Central memory CD8-positive, alpha-beta T cell (primary cell): ENCODE measurements at regions not wholly inside any gene's neighbourhood (a gene's known extent, or its start where the extent isn't known, plus 50 kb on each side); places are given as distances from the start of the nearest gene placed in this dataset.

Experiments
- ATAC-seq: fragments of 150-1000 bp; cut with Tn5 transposase; replicated peaks from 2 replicates; pipeline ENCODE4 v1.10.0; 2022; ENCODE audit warnings: mild to moderate bottlenecking, moderate FRiP score, moderate number of reproducible peaks; ENCODE audit not compliant: poor library complexity, severe bottlenecking; ENCODE audit errors: extremely low read depth
- DNase-seq, 2 donors: peaks; one replicate each; pipeline ENCODE4 v3.0.0; 2021; ENCODE audit warnings: low spot score in 2 of 2
- H3K27ac Mint-ChIP-seq: one replicate; pipeline ENCODE4 v1.8.0; 2022; ENCODE audit warnings: low read depth, mild to moderate bottlenecking, moderate library complexity, mixed read lengths
- H3K27me3 Mint-ChIP-seq: one replicate; pipeline ENCODE4 v1.8.0; 2022; ENCODE audit warnings: mixed read lengths
- H3K36me3 Mint-ChIP-seq: one replicate; pipeline ENCODE4 v1.8.0; 2022; ENCODE audit warnings: mild to moderate bottlenecking, moderate library complexity, mixed read lengths; ENCODE audit not compliant: insufficient read depth
- H3K4me1 Mint-ChIP-seq: one replicate; pipeline ENCODE4 v1.8.0; 2022; ENCODE audit warnings: mixed read lengths
- H3K4me3 Mint-ChIP-seq: one replicate; pipeline ENCODE4 v1.8.0; 2022; ENCODE audit warnings: mild to moderate bottlenecking, moderate library complexity, mixed read lengths
- H3K9me3 Mint-ChIP-seq: one replicate; pipeline ENCODE4 v1.8.0; 2022; ENCODE audit warnings: mixed read lengths

DNA sequence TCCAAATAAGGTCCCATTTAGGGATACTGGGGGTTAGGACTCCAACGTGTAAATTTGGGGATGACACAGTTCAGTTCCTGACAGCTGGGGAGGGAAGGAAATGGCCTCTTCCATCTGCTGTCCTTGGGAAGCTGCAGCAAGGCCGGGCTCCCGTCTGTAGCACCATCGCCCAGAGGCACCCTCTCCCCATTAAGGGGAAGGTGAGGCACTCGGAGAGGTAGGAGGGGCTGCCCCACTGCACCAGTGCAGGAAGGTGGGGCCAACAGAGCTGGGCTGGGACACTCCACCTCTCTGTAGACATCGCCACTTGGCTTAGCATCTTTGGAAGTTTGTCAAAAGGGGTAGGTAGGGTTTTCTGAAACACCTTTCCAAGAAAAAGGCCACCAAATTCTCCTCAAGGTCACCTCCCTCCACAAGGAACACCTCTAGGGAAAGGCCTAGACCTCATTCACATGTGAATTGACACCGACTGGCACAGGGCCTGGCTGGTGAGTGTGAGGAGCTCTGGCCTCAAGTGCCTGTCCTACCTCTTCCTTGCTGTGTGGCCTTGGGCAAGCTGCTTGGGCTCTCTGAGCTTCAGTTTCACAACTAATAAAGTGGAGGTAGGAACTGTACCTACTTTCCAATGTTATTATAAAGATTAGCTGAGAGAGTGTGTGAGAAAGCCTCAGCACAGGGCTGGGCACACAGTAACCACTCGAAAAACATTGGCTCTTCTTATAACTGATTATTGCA, 75.0 kb upstream of the NEURL1B start:
- no peak for ATAC-seq
- no peaks in the 10 kb centered on the region for H3K4me1 Mint-ChIP-seq
- H3K27ac Mint-ChIP-seq, result no peak overlapping the region
- no peaks in the 10 kb centered on the region for H3K9me3 Mint-ChIP-seq
- no peak overlapping the region for H3K4me3 Mint-ChIP-seq
- DNase-seq, result no peak
- peaks cover 3% of the 10 kb centered on the region for H3K36me3 Mint-ChIP-seq
- peaks cover 48% of the 10 kb centered on the region for H3K27me3 Mint-ChIP-seq

DNA sequence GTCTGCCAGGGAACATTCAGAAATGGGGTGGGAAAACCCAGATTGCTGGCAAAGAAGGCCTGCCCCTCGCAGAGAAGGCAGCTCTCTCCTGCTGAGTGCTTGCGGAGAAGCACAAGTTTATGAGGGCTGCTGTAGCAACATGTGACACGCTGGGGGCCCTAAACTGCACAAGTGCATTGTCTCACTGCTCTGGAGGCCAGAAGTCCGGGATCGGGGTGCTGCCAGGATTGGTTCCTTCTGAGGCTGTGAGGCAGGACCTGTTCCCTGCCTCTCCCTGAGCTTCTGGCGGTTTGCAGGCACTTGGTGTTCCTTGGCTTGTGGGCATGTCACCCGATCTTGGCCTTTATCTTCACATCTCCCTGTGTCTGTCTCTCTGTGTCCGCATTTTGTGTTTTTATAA, 75.6 kb upstream of the NEURL1B start:
- peaks cover 53% of the 10 kb centered on the region for H3K27me3 Mint-ChIP-seq
- no peak for ATAC-seq
- H3K4me1 Mint-ChIP-seq, result no peaks in the 10 kb centered on the region
- no peak overlapping the region for H3K27ac Mint-ChIP-seq
- no peak overlapping the region for H3K4me3 Mint-ChIP-seq
- H3K9me3 Mint-ChIP-seq, result no peaks in the 10 kb centered on the region
- peaks cover 3% of the 10 kb centered on the region for H3K36me3 Mint-ChIP-seq
- no peak for DNase-seq

DNA sequence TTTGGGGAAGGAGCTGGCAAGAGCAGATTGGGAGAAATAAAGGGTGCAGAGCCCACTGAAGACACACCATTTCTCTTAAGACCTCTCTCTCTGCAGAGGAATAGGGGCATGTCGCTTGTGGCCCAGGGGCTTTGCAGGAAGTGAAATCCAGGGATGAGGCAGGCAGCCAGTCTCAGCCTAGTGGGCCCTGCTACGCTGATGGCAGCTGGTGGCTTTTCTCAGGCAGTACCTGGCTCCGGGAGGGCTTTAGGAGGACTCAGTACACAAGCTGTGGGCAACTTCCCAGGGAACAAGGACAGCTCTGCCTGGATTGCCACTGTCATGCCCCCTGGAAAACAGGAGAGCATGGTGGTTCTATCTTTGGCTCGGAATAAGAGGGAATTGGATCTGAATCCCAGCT, 76.2 kb upstream of the NEURL1B start:
- Mint-ChIP-seq H3K27ac (no peak overlapping the region), H3K9me3 (no peaks in the 10 kb centered on the region), H3K36me3 (peaks cover 3% of the 10 kb centered on the region), H3K27me3 (peaks cover 59% of the 10 kb centered on the region), H3K4me1 (no peaks in the 10 kb centered on the region), H3K4me3 (no peak overlapping the region)
- ATAC-seq (no peak), DNase-seq (no peak)

DNA sequence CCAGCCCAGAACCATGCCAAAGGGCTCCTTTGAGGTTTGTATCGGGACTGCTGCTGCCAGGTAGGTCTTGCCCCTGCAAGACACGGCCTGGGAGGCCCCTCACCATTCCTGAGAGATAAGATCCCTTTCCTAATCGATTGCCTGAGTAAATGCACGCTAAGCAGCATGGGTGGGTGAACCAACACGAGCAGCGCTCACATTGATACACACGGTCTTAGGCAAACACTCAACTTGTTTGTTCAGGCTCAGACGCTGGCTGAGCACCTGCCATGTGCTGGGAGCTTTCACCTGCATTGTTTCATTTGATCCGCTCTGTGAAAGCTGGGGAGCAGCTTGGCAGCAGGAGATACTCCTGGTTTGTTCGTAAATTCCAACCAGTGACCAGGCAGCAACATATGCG, 76.9 kb upstream of the NEURL1B start:
- no peaks in the 10 kb centered on the region for H3K9me3 Mint-ChIP-seq
- DNase-seq (no peak), ATAC-seq (no peak)
- H3K27ac Mint-ChIP-seq, result no peak overlapping the region
- no peak overlapping the region for H3K4me3 Mint-ChIP-seq
- H3K27me3 Mint-ChIP-seq, result peaks cover 62% of the 10 kb centered on the region
- H3K36me3 Mint-ChIP-seq, result peaks cover 3% of the 10 kb centered on the region
- H3K4me1 Mint-ChIP-seq, result no peaks in the 10 kb centered on the region

DNA sequence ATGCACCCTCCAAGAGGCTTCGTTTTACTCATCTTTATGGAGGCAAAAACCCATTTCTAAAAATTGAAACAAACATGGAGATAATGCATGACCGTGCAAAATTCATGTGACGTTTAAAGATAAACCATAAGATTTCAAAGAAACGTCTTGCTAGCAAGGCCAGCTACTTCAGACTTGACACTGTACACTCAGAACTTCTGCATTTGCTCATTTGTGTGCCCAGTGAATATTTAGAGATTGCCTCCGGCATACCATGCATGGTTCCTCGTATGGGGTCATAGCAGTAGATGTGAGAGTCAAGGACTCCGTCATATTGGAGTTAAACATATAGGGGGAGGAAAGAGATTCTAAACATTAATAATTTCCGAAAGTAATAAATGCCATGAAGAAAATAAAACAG, 78.6 kb upstream of the NEURL1B start:
- Mint-ChIP-seq H3K27ac (no peak overlapping the region), H3K4me1 (no peaks in the 10 kb centered on the region), H3K4me3 (no peak overlapping the region), H3K27me3 (peaks cover 66% of the 10 kb centered on the region), H3K9me3 (no peaks in the 10 kb centered on the region), H3K36me3 (peaks cover 3% of the 10 kb centered on the region)
- no peak for DNase-seq
- no peak for ATAC-seq

DNA sequence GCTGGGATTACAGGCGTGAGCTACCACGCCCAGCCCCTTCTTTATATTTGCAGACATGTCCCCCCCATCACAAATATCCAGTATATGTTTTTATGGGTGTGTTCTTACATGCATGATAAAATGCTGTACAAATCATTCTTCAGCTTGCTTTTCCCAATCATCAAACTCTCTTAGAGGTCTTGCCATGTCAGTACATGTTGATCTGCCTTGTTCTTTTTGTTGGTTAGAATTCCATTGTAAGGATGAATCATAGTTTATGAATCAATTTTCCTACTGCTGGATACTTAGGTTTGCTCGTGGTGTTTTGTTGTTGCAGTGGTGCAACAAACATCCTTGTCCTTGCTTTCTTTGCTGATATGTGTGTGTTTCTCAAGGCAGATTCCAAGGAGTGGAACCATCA, 79.9 kb upstream of the NEURL1B start:
- DNase-seq (no peak), ATAC-seq (no peak)
- Mint-ChIP-seq H3K4me3 (no peak overlapping the region), H3K9me3 (no peaks in the 10 kb centered on the region), H3K27ac (no peak overlapping the region), H3K36me3 (peaks cover 2% of the 10 kb centered on the region), H3K27me3 (peaks cover 72% of the 10 kb centered on the region), H3K4me1 (no peaks in the 10 kb centered on the region)

DNA sequence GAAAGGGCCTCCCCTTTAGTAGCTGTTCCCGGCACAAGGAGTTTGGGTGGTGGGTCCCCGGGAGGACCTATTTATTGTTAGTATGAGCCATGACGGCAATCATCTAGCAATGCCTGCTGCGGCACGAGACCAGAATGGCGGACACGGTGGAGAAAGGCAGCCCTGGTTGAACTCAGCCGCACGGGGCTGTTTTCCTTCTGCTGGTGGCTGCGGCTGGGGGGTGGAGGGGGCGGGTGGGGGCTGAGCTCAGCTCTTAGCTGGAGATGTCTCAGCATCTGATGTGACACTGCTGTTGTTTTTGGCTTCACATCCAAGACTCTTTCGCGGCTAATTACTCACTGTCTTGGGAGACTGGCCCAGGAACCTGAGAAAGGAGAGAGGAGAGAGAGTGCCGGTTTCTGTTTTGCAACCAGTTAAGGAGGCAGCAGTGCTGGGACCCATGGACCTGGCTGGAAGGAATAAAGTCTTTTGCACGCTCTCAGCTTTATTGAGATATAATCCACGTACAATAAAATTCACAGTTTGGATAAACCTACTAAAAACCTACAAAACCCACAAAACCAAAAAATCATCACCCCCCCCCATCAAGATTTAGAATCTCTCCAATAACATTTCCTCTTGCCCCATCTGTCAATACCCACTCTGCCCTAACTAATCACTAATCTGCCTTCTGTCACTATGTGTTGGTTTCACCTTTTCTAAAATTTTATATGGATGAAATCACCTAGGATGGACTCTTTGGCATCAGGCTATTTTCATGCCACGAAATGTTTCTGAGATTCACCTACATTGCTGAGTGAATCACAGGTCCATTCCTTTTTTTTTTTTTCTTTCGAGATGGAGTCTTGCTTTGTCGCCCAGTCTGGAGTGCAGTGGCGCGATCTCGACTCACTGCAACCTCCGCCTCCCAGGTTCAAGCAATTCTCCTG, 81.8 kb upstream of the NEURL1B start:
- no peak for DNase-seq
- H3K4me1 Mint-ChIP-seq, result no peaks in the 10 kb centered on the region
- H3K36me3 Mint-ChIP-seq, result peaks cover 1% of the 10 kb centered on the region
- no peak overlapping the region for H3K4me3 Mint-ChIP-seq
- H3K27me3 Mint-ChIP-seq, result peaks cover 72% of the 10 kb centered on the region
- no peak for ATAC-seq
- H3K9me3 Mint-ChIP-seq, result no peaks in the 10 kb centered on the region
- no peak overlapping the region for H3K27ac Mint-ChIP-seq

DNA sequence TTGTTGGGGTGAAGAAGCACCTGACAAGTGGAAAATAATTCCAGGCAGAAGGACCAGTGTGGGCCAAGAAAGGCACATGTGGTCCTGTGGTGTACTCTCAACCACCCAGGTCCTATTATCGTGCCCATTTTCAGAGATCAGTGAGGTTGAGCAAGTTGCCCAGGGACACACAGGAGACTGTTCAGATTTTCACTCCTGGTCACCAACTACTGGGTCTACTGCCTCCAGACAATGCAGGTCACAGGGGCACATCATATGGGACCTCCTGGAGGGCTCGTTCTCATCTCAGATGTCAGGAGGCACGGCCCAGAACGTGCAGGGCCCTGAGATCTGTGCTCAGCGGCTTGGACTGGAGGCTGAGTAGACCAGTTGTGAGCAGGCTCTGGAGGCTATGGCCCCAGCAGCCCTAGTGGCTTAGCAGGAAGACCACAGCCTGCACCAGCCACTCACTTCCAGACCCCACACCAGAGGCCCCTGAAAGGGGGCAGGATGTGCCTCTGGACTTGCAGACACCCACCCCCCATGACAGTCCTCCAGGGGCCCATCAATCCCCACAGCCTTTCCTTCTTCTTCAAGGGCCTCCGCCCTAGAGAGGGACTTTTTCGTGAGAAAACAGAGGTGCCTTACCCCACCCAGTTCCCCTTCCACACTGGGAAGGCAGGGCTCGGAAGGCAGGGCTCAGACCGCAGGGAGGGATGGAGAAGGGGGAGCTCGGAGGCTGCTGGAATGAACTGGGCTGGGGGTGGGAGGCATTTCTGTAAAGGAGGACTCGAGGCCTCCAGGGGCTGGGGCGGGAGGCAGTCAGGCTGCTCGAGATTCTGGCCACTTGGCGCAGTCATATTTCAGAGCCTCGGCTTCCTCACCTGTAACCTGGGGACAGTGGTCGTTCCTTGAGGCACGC, 82.7 kb upstream of the NEURL1B start:
- Mint-ChIP-seq H3K27ac (no peak overlapping the region), H3K36me3 (peaks cover 1% of the 10 kb centered on the region), H3K27me3 (peaks cover 66% of the 10 kb centered on the region), H3K4me1 (no peaks in the 10 kb centered on the region), H3K4me3 (no peak overlapping the region), H3K9me3 (no peaks in the 10 kb centered on the region)
- ATAC-seq, result no peak
- no peak for DNase-seq

DNA sequence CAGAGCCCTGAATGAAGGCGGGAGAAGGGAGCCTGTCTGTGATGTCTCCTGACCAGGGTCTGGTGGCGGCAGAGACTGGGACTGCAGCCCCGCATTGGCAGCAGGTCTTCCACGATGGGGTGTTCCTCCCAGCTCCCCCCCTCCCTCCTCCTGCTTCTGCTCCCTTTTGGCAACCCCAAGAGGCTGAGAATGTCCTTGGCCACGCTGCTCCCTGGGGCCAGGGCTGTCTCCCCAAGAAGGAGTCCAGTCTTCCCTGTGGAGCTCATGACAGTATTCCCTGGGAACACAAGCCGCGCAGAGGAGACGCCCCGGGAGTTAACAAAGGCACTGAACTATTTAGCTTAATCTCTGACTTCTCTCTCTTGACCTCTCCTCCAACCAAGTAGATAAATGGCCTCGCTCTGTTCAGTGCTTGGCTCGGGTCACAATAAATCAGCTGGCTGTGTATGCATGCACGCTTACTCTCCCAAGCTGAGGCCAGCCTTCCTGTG, 84.0 kb upstream of the NEURL1B start:
- no peak for ATAC-seq
- H3K27me3 Mint-ChIP-seq, result peaks cover 66% of the 10 kb centered on the region
- no peaks in the 10 kb centered on the region for H3K4me1 Mint-ChIP-seq
- no peak for DNase-seq
- H3K36me3 Mint-ChIP-seq, result no peaks in the 10 kb centered on the region
- H3K4me3 Mint-ChIP-seq, result no peak overlapping the region
- H3K27ac Mint-ChIP-seq, result no peak overlapping the region
- H3K9me3 Mint-ChIP-seq, result no peaks in the 10 kb centered on the region

- DNase-seq, result no peak
- no peak for ATAC-seq
- Mint-ChIP-seq H3K4me3 (no peak overlapping the region), H3K9me3 (no peaks in the 10 kb centered on the region), H3K36me3 (no peaks in the 10 kb centered on the region), H3K27ac (no peak overlapping the region), H3K27me3 (peaks cover 66% of the 10 kb centered on the region), H3K4me1 (no peaks in the 10 kb centered on the region)
These were observed 84.8 kb upstream of the NEURL1B start for GRCh38 chr5:172556262-172556661.

DNA sequence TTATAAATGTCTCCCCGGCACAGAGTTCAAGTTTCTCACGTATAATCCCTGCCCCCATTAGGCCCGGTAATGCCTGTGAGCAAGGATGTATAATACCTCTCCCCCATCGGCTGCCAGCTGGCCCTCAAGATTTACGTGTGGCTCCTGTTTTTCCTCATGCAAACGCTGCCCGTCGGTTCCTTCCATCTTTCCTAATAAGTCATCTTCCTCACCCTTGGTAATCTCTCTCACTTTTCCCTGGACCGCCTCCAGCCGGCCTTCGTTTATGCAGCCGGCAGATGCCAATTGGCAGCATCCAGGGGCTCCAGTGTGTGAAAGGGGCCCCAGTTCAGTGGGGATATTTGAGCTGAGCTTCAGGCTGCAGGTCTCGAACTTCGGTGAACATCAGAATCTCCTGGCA, 86.5 kb upstream of the NEURL1B start:
- no peak for DNase-seq
- Mint-ChIP-seq H3K9me3 (no peaks in the 10 kb centered on the region), H3K4me3 (no peak overlapping the region), H3K27me3 (peaks cover 54% of the 10 kb centered on the region), H3K36me3 (no peaks in the 10 kb centered on the region), H3K27ac (no peak overlapping the region), H3K4me1 (no peaks in the 10 kb centered on the region)
- no peak for ATAC-seq

GRCh38 chr5:172553903-172554302, 87.2 kb upstream of the NEURL1B start:
- H3K27me3 Mint-ChIP-seq, result peaks cover 50% of the 10 kb centered on the region
- no peaks in the 10 kb centered on the region for H3K36me3 Mint-ChIP-seq
- DNase-seq (no peak), ATAC-seq (no peak)
- H3K4me1 Mint-ChIP-seq, result no peaks in the 10 kb centered on the region
- no peak overlapping the region for H3K4me3 Mint-ChIP-seq
- H3K9me3 Mint-ChIP-seq, result no peaks in the 10 kb centered on the region
- H3K27ac Mint-ChIP-seq, result no peak overlapping the region
